Karpas-422 (cell line): ENCODE measurements at regions not wholly inside any gene's neighbourhood (a gene's known extent, or its start where the extent isn't known, plus 50 kb on each side); places are given as distances from the start of the nearest gene placed in this dataset.
"Not testable (repeated sequence)": the region's sequence is repeated elsewhere in the genome, so short reads cannot be mapped to it uniquely, and the experiment has no call there.

ENCODE experiments used
- DNase-seq: peaks from one replicate; pipeline ENCODE4 v3.0.0-alpha.2; 2015
- H2AFZ ChIP-seq: fragments of 200-600 bp; sonication (generic); 2 replicates; pipeline ENCODE4 v1.6.1; 2014; ENCODE audit warnings: antibody characterized with exemption, low read length, mixed read lengths
- H3K27ac ChIP-seq: fragments of 200-600 bp; sonication (generic); 2 replicates; pipeline ENCODE4 v1.5.1; 2014; ENCODE audit warnings: mild to moderate bottlenecking, low read length, moderate library complexity
- H3K27me3 ChIP-seq: fragments of 200-600 bp; sonication (generic); 2 replicates; pipeline ENCODE4 v1.6.1; 2014; ENCODE audit warnings: low read length, mixed read lengths
- H3K36me3 ChIP-seq: fragments of 200-600 bp; sonication (generic); 2 replicates; pipeline ENCODE4 v1.6.1; 2014; ENCODE audit warnings: low read length, mixed read lengths; ENCODE audit not compliant: insufficient read depth
- H3K4me1 ChIP-seq: fragments of 200-600 bp; sonication (generic); 2 replicates; pipeline ENCODE4 v1.6.1; 2014; ENCODE audit warnings: mild to moderate bottlenecking, low read length, mixed read lengths
- H3K4me2 ChIP-seq: fragments of 200-600 bp; sonication (generic); 2 replicates; pipeline ENCODE4 v1.6.1; 2014; ENCODE audit warnings: low read length, low read depth, mild to moderate bottlenecking; ENCODE audit not compliant: poor library complexity, severe bottlenecking
- H3K4me3 ChIP-seq: fragments of 200-600 bp; sonication (generic); 2 replicates; pipeline ENCODE4 v1.5.1; 2014; ENCODE audit warnings: mild to moderate bottlenecking, antibody characterized with exemption, low read length, mixed read lengths
- H3K79me2 ChIP-seq: fragments of 200-600 bp; sonication (generic); 2 replicates; pipeline ENCODE4 v1.6.1; 2014; ENCODE audit warnings: mild to moderate bottlenecking, low read length, mixed read lengths
- H3K9ac ChIP-seq: fragments of 200-600 bp; sonication (generic); 2 replicates; pipeline ENCODE4 v1.6.0; 2014; ENCODE audit warnings: low read length
- H3K9me2 ChIP-seq: fragments of 200-600 bp; sonication (generic), shearing (Covaris generic); replicated peaks from 2 replicates; pipeline ENCODE4 v1.6.0; 2014; ENCODE audit warnings: mild to moderate bottlenecking, low read length, moderate library complexity; ENCODE audit not compliant: insufficient read depth
- H3K9me3 ChIP-seq: fragments of 300-700, 200-600 bp; sonication (generic); 2 replicates; pipeline ENCODE4 v1.6.1; 2014; ENCODE audit warnings: low read length, mixed read lengths
- H4K20me1 ChIP-seq: fragments of 200-600 bp; sonication (generic); 2 replicates; pipeline ENCODE4 v1.6.1; 2014; ENCODE audit warnings: mild to moderate bottlenecking, antibody characterized with exemption, low read length, low read depth; ENCODE audit not compliant: insufficient read depth

DNA sequence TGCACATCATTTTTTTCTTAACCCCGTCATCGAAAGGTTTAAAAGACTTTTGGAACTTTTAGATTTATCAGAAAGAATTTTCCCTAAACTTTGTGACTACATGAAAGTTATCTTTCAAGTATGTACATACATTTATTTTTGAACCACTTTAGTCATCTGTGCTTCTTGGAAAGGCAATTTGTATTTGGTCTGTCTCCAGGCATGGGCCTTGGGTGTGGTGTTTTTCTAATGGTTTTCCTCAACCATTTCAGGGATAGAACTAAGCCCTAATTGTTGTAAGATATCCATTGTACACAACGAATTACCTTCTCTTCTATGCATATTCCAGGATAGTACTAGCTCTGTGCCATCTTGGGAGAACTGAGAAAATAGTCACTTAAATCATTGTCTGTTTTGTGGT is 191.5 kb upstream of the RPL34 start:
- no peak for DNase-seq
- no peaks in the 10 kb centered on the region for H4K20me1 ChIP-seq
- no peaks in the 10 kb centered on the region for H3K36me3 ChIP-seq
- H3K4me3 ChIP-seq: no peak overlapping the region
- no peaks in the 10 kb centered on the region for H3K4me1 ChIP-seq
- no peak overlapping the region for H3K9ac ChIP-seq
- no peak overlapping the region for H2AFZ ChIP-seq
- H3K9me3 ChIP-seq: no peaks in the 10 kb centered on the region
- H3K27me3 ChIP-seq: no peaks in the 10 kb centered on the region
- no peak overlapping the region for H3K27ac ChIP-seq
- H3K9me2 ChIP-seq: no peaks in the 10 kb centered on the region
- no peaks in the 10 kb centered on the region for H3K79me2 ChIP-seq
- H3K4me2 ChIP-seq: no peak overlapping the region

DNA sequence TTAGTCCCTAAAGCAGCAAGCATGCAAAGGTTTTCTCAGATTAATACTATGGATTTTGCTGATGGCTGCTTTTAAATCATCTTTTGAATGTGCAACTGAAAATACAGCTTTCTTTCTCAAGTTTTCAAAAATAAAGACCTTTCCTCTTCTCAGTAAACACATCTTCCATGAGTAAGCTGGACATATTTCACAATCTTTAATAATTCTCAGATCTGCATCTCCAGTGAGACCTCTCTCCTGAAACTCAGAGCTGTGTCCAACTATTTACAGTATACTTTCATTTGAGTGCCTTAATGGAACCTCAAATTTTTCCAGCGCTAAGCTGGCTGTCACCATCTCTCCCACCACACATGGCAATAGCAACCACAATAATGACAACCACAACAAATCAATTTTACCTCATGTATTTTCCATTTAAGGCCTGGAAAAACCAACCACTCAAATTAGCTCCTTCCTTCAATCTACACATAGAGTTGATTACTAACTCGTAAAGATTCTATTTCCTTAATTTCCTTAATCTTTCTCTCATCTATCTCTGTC is 192.4 kb upstream of the RPL34 start:
- no peaks in the 10 kb centered on the region for H3K79me2 ChIP-seq
- H4K20me1 ChIP-seq: no peaks in the 10 kb centered on the region
- H3K9ac ChIP-seq: no peak overlapping the region
- no peaks in the 10 kb centered on the region for H3K36me3 ChIP-seq
- H3K4me1 ChIP-seq: no peaks in the 10 kb centered on the region
- H3K27me3 ChIP-seq: no peaks in the 10 kb centered on the region
- no peak overlapping the region for H3K4me3 ChIP-seq
- no peaks in the 10 kb centered on the region for H3K9me2 ChIP-seq
- no peak for DNase-seq
- H3K4me2 ChIP-seq: no peak overlapping the region
- H3K9me3 ChIP-seq: no peaks in the 10 kb centered on the region
- H3K27ac ChIP-seq: no peak overlapping the region
- H2AFZ ChIP-seq: no peak overlapping the region

DNA sequence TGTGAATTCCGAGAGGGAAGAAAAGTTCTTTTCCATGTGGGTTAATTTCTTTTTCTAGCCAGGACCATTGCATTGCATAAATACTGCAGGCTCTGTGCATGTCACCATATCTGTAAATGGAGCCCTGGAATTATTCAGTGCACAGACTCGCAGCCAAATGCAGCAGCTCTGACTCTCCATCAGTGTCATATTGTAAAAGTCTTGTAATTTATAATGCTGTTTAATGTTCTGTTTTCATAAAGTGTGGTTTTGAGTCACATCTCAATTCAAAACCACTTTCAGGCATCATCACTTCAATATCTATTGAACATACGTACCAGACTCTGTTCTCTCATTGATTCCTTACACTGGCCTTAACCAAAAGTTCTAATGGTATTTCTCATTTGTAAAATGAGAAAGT is 193.9 kb upstream of the RPL34 start:
- no peaks in the 10 kb centered on the region for H3K36me3 ChIP-seq
- no peak overlapping the region for H2AFZ ChIP-seq
- no peak for DNase-seq
- no peaks in the 10 kb centered on the region for H3K27me3 ChIP-seq
- no peaks in the 10 kb centered on the region for H3K79me2 ChIP-seq
- H3K9me3 ChIP-seq: peaks cover 4% of the 10 kb centered on the region; the same call in 1 of the 2 replicates
- H3K4me2 ChIP-seq: no peak overlapping the region
- H4K20me1 ChIP-seq: no peaks in the 10 kb centered on the region
- H3K27ac ChIP-seq: no peak overlapping the region
- H3K4me1 ChIP-seq: no peaks in the 10 kb centered on the region
- no peaks in the 10 kb centered on the region for H3K9me2 ChIP-seq
- H3K9ac ChIP-seq: no peak overlapping the region
- no peak overlapping the region for H3K4me3 ChIP-seq

DNA sequence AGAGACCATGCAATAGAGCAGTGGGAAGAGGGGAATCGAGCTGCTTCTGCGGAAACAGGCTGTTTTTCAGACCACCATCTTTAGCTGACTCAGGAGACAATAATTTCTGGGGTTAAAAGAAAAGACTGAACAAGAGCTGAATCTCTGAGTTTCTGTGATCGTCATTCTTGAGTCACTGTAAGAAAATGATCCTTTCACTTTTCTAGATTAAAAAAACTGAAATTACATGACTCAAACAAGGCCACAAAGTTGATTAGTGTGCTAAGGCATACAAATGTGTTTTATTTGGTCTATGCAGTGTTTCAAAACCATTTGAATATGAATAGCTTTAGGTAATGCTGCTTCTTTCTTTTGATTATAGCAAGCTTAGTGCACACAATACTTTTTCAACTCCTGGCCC is 194.4 kb upstream of the RPL34 start:
- Histone ChIP-seq H3K27me3 (no peaks in the 10 kb centered on the region), H3K4me2 (no peak overlapping the region), H2AFZ (no peak overlapping the region), H3K27ac (no peak overlapping the region), H3K36me3 (no peaks in the 10 kb centered on the region), H3K4me1 (no peaks in the 10 kb centered on the region), H3K9me2 (no peaks in the 10 kb centered on the region), H3K9ac (no peak overlapping the region), H3K9me3 (peaks cover 4% of the 10 kb centered on the region; the same call in 1 of the 2 replicates), H4K20me1 (no peaks in the 10 kb centered on the region), H3K79me2 (no peaks in the 10 kb centered on the region), H3K4me3 (no peak overlapping the region)
- DNase-seq: no peak

DNA sequence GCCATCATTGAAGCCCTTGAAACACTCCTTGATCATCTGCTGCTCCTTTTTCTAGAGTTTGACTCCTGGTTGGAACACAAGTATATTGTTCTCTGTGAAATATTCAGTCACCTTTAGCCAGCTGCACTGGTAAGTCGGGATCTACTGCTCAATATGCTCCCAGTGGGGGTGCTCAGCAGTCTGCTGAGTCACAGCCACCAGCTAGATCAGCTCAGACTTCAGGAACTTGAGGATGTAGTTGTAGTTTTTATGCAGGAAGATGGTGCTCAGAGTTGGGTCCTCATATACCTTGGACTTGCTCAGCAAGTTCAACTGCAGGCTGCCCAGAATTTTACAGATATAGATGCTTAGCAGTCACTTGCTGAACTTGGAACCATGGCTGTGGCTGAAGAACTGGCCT is 202.5 kb upstream of the RPL34 start:
- Histone ChIP-seq H2AFZ (no peak overlapping the region), H4K20me1 (no peaks in the 10 kb centered on the region), H3K9me3 (peaks cover 4% of the 10 kb centered on the region; the same call in 1 of the 2 replicates), H3K9ac (no peak overlapping the region), H3K9me2 (no peaks in the 10 kb centered on the region), H3K27ac (no peak overlapping the region), H3K79me2 (no peaks in the 10 kb centered on the region), H3K4me2 (no peak overlapping the region), H3K4me1 (no peaks in the 10 kb centered on the region), H3K27me3 (no peaks in the 10 kb centered on the region), H3K4me3 (no peak overlapping the region), H3K36me3 (no peaks in the 10 kb centered on the region)
- no peak for DNase-seq

DNA sequence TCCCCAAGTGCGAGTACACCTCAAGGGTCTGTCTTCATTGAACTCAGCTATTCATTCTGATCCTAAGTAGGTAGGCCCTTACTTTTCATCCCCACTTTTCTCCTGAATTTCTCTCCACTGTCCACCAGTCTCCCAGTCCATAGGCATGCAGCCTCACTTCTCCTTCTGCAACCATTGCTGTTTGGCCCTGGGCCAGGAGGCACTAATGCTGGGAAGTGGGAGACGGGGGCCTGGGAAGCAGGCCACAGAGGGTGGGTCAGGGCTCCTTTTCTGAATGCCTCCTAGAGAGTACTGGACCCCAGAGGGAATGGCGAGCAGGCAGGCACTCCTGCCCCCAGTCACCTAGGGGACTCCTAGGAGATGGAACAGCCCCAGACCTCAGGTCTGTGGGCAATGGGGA is 203.5 kb upstream of the RPL34 start:
- H3K79me2 ChIP-seq: no peaks in the 10 kb centered on the region
- H3K36me3 ChIP-seq: no peaks in the 10 kb centered on the region
- no peak overlapping the region for H3K9ac ChIP-seq
- no peaks in the 10 kb centered on the region for H3K9me2 ChIP-seq
- no peaks in the 10 kb centered on the region for H3K27me3 ChIP-seq
- H2AFZ ChIP-seq: no peak overlapping the region
- H3K4me1 ChIP-seq: no peaks in the 10 kb centered on the region
- H3K27ac ChIP-seq: no peak overlapping the region
- peak; percentile 28 for DNase-seq
- H3K4me2 ChIP-seq: no peak overlapping the region
- H3K9me3 ChIP-seq: no peaks in the 10 kb centered on the region
- H3K4me3 ChIP-seq: no peak overlapping the region
- H4K20me1 ChIP-seq: no peaks in the 10 kb centered on the region

DNA sequence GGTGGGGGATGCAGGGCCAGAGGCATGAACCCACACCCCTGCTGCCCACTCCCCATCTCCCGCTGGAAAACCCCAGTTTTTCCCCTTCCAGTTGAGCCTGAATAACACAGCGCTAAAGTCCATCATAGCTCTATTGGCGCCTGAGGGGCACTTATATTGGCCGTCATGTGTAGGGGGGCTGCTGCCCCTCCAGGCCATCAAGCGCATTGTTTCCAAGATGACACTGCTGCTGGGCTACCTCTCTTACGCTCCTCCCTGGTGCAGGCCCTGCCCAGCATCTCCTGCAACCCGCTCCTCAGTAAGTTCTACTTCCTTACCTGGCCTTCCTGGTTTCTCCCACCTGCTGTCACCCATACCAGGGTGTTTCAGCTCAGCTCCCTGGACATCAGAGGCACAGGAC is 205.0 kb upstream of the RPL34 start:
- Histone ChIP-seq H3K9me2 (no peaks in the 10 kb centered on the region), H2AFZ (no peak overlapping the region), H3K4me1 (no peaks in the 10 kb centered on the region), H3K27ac (no peak overlapping the region), H3K9ac (no peak overlapping the region), H3K36me3 (no peaks in the 10 kb centered on the region), H3K79me2 (no peaks in the 10 kb centered on the region), H3K9me3 (no peaks in the 10 kb centered on the region), H3K4me2 (no peak overlapping the region), H3K27me3 (no peaks in the 10 kb centered on the region), H4K20me1 (no peaks in the 10 kb centered on the region), H3K4me3 (no peak overlapping the region)
- peak; percentile 14 for DNase-seq

DNA sequence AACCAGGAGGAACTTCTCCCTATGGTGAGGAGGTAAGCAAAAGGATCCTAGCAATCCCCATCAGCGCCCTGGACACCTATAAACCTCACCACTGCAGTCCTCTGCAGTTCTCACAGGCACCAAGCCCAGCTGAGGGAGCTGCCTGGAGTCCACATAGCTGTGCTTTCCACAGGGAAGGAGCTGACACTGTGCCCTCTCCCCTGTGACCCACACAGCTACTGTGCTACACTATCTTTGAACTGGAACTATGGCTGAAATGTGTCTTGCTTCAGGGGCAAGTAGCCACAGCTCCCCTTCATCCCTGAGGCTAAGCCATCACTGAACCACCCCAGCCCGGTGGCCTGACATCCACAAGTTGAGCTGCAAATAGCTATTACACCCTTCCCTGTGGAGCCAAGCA is 208.5 kb upstream of the RPL34 start:
- no peaks in the 10 kb centered on the region for H3K27me3 ChIP-seq
- no peaks in the 10 kb centered on the region for H3K9me3 ChIP-seq
- no peak overlapping the region for H3K4me2 ChIP-seq
- H4K20me1 ChIP-seq: no peaks in the 10 kb centered on the region
- H3K4me1 ChIP-seq: no peaks in the 10 kb centered on the region
- H2AFZ ChIP-seq: no peak overlapping the region
- H3K4me3 ChIP-seq: no peak overlapping the region
- H3K9me2 ChIP-seq: no peaks in the 10 kb centered on the region
- no peaks in the 10 kb centered on the region for H3K79me2 ChIP-seq
- no peaks in the 10 kb centered on the region for H3K36me3 ChIP-seq
- no peak for DNase-seq
- no peak overlapping the region for H3K27ac ChIP-seq
- H3K9ac ChIP-seq: no peak overlapping the region

DNA sequence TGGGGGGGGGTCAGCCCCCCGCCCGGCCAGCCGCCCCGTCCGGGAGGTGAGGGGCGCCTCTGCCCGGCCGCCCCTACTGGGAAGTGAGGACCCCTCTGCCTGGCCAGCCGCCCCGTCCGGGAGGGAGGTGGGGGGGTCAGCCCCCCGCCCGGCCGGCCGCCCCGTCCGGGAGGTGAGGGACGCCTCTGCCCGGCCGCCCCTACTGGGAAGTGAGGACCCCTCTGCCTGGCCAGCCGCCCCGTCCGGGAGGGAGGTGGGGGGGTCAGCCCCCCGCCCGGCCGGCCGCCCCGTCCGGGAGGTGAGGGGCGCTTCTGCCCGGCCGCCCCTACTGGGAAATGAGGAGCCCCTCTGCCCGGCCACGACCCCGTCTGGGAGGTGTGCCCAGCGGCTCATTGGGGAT is 210.7 kb upstream of the RPL34 start:
- H3K36me3 ChIP-seq, H3K4me2 ChIP-seq, DNase-seq, H4K20me1 ChIP-seq, H2AFZ ChIP-seq, H3K9ac ChIP-seq, H3K79me2 ChIP-seq, H3K9me2 ChIP-seq, H3K4me3 ChIP-seq, H3K27me3 ChIP-seq, H3K4me1 ChIP-seq, H3K9me3 ChIP-seq, H3K27ac ChIP-seq: not testable (repeated sequence)
